Thoracic aorta (tissue), 2 donors: ENCODE measurements at regions not wholly inside any gene's neighbourhood (a gene's known extent, or its start where the extent isn't known, plus 50 kb on each side); places are given as distances from the start of the nearest gene placed in this dataset.
"Not testable (repeated sequence)": the region's sequence is repeated elsewhere in the genome, so short reads cannot be mapped to it uniquely, and the experiment has no call there.

Source experiments
- ATAC-seq: fragments of 150-250 bp; one replicate; pipeline ENCODE4 v1.8.0; 2017; ENCODE audit warnings: low read depth; ENCODE audit not compliant: insufficient number of reproducible peaks, low FRiP score
- DNase-seq: peaks from one replicate; pipeline ENCODE4 v3.0.0-alpha.2; 2020; ENCODE audit warnings: low spot score
- H3K27ac ChIP-seq, 2 donors: fragments of 200-600 bp; sonication (generic); 1 replicate in 1 of 2; 2 replicates in 1 of 2; pipeline ENCODE4 v1.5.1; 2016; ENCODE audit warnings: mild to moderate bottlenecking in 2 of 2, moderate library complexity in 2 of 2
- H3K27me3 ChIP-seq: fragments of 200-600 bp; sonication (generic); replicated peaks from 2 replicates; pipeline ENCODE4 v1.6.0; 2016; ENCODE audit warnings: mild to moderate bottlenecking; ENCODE audit not compliant: insufficient read depth
- H3K36me3 ChIP-seq: fragments of 200-600 bp; sonication (generic); one replicate; pipeline ENCODE4 v1.5.1; 2016
- H3K4me1 ChIP-seq, 2 donors: fragments of 200-600 bp; sonication (generic); 1 replicate in 1 of 2; 2 replicates in 1 of 2; pipeline versions ENCODE4 v1.5.1 to v1.6.0; 2016; ENCODE audit warnings: low read depth in 2 of 2, mild to moderate bottlenecking in 1 of 2; ENCODE audit not compliant: control insufficient read depth in 1 of 2
- H3K4me3 ChIP-seq: fragments of 200-600 bp; sonication (generic); 2 replicates; pipeline ENCODE4 v1.5.1; 2016; ENCODE audit warnings: mild to moderate bottlenecking
- H3K9me3 ChIP-seq: fragments of 200-600 bp; sonication (generic); 2 replicates; pipeline ENCODE4 v1.5.1; 2016
- CTCF ChIP-seq: fragments of 200-600 bp; sonication (generic); IDR thresholded peaks from one replicate; pipeline ENCODE4 v1.5.1; 2019; ENCODE audit warnings: antibody characterized with exemption

GRCh38 chr10:52577047-52577446, 195.5 kb downstream of the MBL2 start:
- Histone ChIP-seq H3K4me1 (no peaks in the 10 kb centered on the region), H3K4me3 (no peak overlapping the region), H3K27ac (no peak overlapping the region), H3K27me3 (no peaks in the 10 kb centered on the region), H3K9me3 (no peaks in the 10 kb centered on the region), H3K36me3 (no peaks in the 10 kb centered on the region)
- TF ChIP-seq CTCF, result no peak
- DNase-seq (no peak), ATAC-seq (no peak)

GRCh38 chr10:52578871-52579405, 193.6 kb downstream of the MBL2 start:
- Histone ChIP-seq H3K27ac (no peak overlapping the region), H3K9me3 (no peaks in the 10 kb centered on the region), H3K36me3 (no peaks in the 10 kb centered on the region), H3K4me1 (no peaks in the 10 kb centered on the region), H3K4me3 (no peak overlapping the region), H3K27me3 (no peaks in the 10 kb centered on the region)
- no peak for ATAC-seq
- DNase-seq, result no peak
- TF ChIP-seq CTCF, result no peak

- not testable (repeated sequence) for ATAC-seq, H3K4me1 ChIP-seq, H3K4me3 ChIP-seq, DNase-seq, H3K36me3 ChIP-seq, H3K9me3 ChIP-seq, H3K27me3 ChIP-seq, H3K27ac ChIP-seq
Observed at GRCh38 chr10:52581636-52582035, 190.9 kb downstream of the MBL2 start.

DNA sequence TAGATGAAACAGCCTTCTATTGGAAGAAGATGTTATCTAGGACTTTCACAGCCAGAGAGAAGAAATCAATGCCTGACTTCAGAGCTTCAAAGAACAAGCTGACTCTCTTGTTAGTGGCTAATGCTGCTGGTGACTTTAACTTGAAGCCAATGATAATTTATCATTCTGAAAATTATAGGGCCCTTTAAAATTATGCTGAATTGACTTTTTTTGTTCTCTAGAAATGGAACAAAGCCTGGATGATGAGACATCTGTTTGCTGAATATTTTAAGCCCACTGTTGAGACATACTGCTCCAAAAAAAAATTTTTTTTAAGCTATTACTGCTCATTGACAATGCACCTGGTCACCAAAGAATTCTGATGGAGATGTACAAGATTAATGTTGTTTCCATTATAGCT, 189.2 kb downstream of the MBL2 start:
- no peak for ATAC-seq
- no peaks in the 10 kb centered on the region for H3K27me3 ChIP-seq
- H3K9me3 ChIP-seq, result peaks cover 10% of the 10 kb centered on the region
- H3K27ac ChIP-seq, result no peak overlapping the region
- no peak overlapping the region for H3K4me3 ChIP-seq
- no peak for DNase-seq
- H3K4me1 ChIP-seq, result no peaks in the 10 kb centered on the region
- no peak for TF ChIP-seq CTCF
- H3K36me3 ChIP-seq, result no peaks in the 10 kb centered on the region

DNA sequence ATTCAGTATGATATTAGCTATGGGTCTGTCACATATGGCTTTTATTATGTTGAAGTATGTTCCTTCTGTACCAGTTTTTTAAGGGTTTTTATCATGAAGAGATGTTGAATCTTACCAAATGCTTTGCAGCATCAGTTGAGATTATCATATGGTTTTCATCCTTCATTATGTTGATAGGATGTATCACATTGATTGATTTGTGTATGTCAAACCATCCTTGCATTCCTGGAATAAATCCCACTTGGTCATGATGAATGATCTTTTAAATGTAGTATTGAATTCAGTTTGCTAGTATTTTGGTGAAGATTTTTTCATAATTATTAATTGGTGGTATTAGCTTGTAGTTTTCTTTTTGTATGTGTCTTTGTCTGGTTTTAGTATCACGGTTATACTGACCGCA, 185.9 kb downstream of the MBL2 start:
- Histone ChIP-seq H3K36me3 (no peaks in the 10 kb centered on the region), H3K27me3 (no peaks in the 10 kb centered on the region), H3K4me1 (no peaks in the 10 kb centered on the region), H3K27ac (no peak overlapping the region), H3K4me3 (no peak overlapping the region), H3K9me3 (peaks cover 10% of the 10 kb centered on the region)
- ATAC-seq (no peak), DNase-seq (no peak)
- TF ChIP-seq CTCF, result no peak

DNA sequence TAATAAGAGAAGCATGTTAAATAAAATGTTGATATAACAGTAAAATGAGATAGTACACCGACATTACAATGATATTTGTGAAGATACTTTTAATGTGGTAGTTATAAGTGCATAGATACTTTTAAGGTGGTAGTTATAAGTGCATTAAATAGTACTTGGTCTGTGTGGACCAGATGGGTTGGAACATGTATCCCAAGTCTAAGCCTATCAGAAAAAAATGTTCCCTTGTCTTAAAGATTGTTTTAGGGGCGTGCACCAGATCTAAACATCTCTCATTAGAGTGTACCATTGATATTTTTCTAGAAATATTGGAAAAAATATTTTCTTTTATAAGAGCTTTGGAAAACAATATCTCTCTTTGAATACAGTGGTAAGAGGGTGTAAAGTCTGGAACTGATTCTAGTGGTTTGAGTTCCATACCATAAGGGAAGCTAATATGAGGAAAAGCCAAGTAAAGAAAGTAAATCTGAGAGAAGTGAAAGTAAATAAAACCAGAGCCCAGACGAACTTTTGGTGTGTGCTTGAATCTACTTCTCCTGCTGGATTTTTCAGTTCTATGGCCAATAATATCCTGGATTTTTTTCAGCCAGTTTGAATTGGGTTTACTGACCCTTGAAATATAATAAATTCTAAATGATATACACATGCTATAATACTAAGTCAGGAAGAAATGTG, 175.3 kb downstream of the MBL2 start:
- Histone ChIP-seq H3K27me3 (no peaks in the 10 kb centered on the region), H3K27ac (no peak overlapping the region), H3K9me3 (no peaks in the 10 kb centered on the region), H3K36me3 (no peaks in the 10 kb centered on the region), H3K4me1 (no peaks in the 10 kb centered on the region), H3K4me3 (no peak overlapping the region)
- no peak for TF ChIP-seq CTCF
- ATAC-seq, result no peak
- DNase-seq, result no peak
